Upper lobe of right lung (tissue), 1 donor: ENCODE measurements at regions not wholly inside any gene's neighbourhood (a gene's known extent, or its start where the extent isn't known, plus 50 kb on each side); places are given as distances from the start of the nearest gene placed in this dataset.

ENCODE experiments used
- ATAC-seq: fragments of 200-7000 bp; cut with Tn5 transposase; one replicate; pipeline ENCODE4 v1.9.1; 2020; ENCODE audit warnings: mild to moderate bottlenecking, moderate library complexity
- DNase-seq: peaks from one replicate; pipeline ENCODE4 v3.0.0-alpha.2; 2020
- H3K27ac ChIP-seq: fragments of 200-600 bp; one replicate; pipeline ENCODE4 v1.8.0; 2022
- H3K27me3 ChIP-seq: fragments of 200-600 bp; one replicate; pipeline ENCODE4 v1.8.0; 2022; ENCODE audit warnings: mild to moderate bottlenecking
- H3K36me3 ChIP-seq: fragments of 200-600 bp; one replicate; pipeline ENCODE4 v1.8.0; 2022
- H3K4me1 ChIP-seq: fragments of 200-600 bp; one replicate; pipeline ENCODE4 v1.8.0; 2022
- H3K4me3 ChIP-seq: fragments of 200-600 bp; one replicate; pipeline ENCODE4 v1.8.0; 2022; ENCODE audit warnings: mild to moderate bottlenecking
- H3K9me3 ChIP-seq: fragments of 200-600 bp; one replicate; pipeline ENCODE4 v1.8.0; 2022
- intact Hi-C: fragments of 100-400 bp; cut with DNase I; formaldehyde crosslinking; loops from one replicate; pipeline ENCODE4 v1.11.0; 2022
- TF ChIP-seq, protein P1 (sequence below): fragments of 200-600 bp; IDR thresholded peaks from one replicate; pipeline ENCODE4 v1.8.0; 2022; ENCODE audit warnings: antibody characterized with exemption
- donor health status: DM: no; HTN: yes; CAD: no; lungs with severe emphysema.

DNA sequence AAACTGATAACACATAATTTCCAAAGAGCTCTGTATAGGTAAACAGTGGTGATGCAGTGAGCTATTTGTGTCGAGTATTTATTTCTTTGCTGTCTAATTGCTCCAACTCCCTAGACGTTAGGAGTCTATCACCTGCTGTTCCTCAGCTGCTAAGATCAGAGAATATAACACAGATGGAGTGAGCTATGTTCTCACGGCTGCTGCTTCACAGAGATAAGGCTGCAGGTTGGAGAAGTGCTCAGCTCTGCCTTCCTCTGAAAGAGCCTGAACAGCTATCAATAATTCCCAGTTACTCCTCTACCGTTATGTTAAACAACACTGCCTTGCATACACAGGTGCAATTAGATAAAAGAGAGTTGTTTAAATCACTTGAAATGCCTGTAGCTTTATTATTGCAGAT, 103.2 kb upstream of the MDGA2 start:
- intact Hi-C loops = no loop called here
- Histone ChIP-seq H3K4me3 (no peak overlapping the region), H3K36me3 (no peaks in the 10 kb centered on the region), H3K27ac (no peak overlapping the region), H3K4me1 (no peaks in the 10 kb centered on the region), H3K9me3 (no peaks in the 10 kb centered on the region), H3K27me3 (no peaks in the 10 kb centered on the region)
- TF ChIP-seq, protein P1, sequence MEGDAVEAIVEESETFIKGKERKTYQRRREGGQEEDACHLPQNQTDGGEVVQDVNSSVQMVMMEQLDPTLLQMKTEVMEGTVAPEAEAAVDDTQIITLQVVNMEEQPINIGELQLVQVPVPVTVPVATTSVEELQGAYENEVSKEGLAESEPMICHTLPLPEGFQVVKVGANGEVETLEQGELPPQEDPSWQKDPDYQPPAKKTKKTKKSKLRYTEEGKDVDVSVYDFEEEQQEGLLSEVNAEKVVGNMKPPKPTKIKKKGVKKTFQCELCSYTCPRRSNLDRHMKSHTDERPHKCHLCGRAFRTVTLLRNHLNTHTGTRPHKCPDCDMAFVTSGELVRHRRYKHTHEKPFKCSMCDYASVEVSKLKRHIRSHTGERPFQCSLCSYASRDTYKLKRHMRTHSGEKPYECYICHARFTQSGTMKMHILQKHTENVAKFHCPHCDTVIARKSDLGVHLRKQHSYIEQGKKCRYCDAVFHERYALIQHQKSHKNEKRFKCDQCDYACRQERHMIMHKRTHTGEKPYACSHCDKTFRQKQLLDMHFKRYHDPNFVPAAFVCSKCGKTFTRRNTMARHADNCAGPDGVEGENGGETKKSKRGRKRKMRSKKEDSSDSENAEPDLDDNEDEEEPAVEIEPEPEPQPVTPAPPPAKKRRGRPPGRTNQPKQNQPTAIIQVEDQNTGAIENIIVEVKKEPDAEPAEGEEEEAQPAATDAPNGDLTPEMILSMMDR = no peak
- DNase-seq (no peak), ATAC-seq (no peak)

DNA sequence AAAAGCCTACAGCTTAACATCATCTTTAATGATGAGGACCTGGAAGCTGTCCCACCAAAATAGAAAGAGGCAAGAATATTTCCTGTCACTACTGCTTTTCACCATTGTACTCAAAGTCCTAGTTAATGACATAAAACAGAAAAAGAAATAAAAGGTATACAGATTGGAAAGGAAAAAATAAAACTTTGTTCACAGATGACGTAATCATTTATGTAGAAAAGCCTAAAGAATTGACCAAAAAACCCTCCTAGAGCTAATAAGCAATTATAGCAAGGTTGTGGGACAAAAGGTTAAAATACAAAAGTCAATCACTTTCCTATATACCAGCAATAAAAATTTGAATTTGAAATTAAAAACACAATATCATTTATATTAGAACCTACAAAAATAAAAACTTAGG, 97.2 kb upstream of the MDGA2 start:
- Histone ChIP-seq H3K27ac (no peak overlapping the region), H3K36me3 (no peaks in the 10 kb centered on the region), H3K4me1 (no peaks in the 10 kb centered on the region), H3K4me3 (no peak overlapping the region), H3K9me3 (no peaks in the 10 kb centered on the region), H3K27me3 (no peaks in the 10 kb centered on the region)
- no peak for DNase-seq
- TF ChIP-seq, protein P1 = no peak
- intact Hi-C loops = no loop called here
- ATAC-seq = no peak

DNA sequence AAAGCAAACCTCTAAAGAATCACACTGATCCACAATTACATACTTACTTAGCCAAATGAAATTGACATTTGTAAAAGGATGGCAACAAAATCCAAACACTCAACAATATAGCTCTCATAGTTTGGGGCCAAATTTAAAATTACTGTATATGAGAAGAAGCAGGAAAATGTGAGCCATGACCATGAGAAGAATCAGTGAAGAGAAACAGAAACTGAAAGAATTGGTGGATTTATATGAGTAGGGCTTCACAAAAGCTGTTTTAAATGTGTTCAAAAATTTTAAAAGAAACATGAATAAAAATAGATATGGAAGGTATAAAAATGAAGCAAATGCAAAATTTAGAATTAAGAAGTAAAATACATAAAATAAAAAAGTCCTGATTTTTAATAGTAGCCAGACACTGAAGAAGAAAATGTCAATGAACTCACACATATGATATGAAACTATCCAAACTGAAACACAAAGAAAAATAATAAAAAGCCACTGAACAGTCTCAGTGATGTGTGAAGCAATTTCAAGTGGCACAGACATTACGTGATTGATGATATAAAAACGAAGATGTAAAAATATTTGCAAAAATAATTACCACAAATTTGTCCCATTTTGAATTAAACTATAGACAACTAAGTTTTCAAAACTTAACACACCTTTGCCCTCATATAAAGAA, 87.9 kb upstream of the MDGA2 start:
- no peak for DNase-seq

DNA sequence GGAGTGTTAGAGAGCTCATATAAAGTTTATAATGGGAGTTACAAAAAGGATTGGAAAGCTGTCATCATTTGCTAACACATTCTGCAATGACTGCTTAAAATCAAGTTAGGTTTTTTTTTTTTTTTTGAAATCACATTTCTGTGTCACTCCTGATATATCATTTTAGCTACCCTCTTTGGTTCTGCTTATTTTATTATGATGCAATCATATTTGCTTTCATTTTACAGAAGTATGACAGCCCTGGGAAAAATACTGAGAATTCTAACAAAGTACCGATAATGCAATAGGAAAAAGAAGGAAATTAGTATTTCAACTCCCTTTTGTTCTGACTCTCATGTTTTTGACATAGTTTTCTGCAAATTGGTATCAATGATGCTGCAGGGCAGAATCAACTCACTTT, 71.6 kb upstream of the MDGA2 start:
- H3K4me1 ChIP-seq = no peaks in the 10 kb centered on the region
- no peak overlapping the region for H3K4me3 ChIP-seq
- TF ChIP-seq, protein P1 = no peak
- DNase-seq = no peak
- intact Hi-C loops = no loop called here
- no peaks in the 10 kb centered on the region for H3K36me3 ChIP-seq
- no peak for ATAC-seq
- no peaks in the 10 kb centered on the region for H3K27me3 ChIP-seq
- no peaks in the 10 kb centered on the region for H3K9me3 ChIP-seq
- H3K27ac ChIP-seq = no peak overlapping the region

More for the DNA sequence above, 87.9 kb upstream of the MDGA2 start:
- Histone ChIP-seq H3K27ac (no peak overlapping the region), H3K9me3 (no peaks in the 10 kb centered on the region), H3K36me3 (no peaks in the 10 kb centered on the region), H3K4me1 (no peaks in the 10 kb centered on the region), H3K4me3 (no peak overlapping the region), H3K27me3 (no peaks in the 10 kb centered on the region)
- intact Hi-C loops = no loop called here
- TF ChIP-seq, protein P1 = no peak
- no peak for ATAC-seq

DNA sequence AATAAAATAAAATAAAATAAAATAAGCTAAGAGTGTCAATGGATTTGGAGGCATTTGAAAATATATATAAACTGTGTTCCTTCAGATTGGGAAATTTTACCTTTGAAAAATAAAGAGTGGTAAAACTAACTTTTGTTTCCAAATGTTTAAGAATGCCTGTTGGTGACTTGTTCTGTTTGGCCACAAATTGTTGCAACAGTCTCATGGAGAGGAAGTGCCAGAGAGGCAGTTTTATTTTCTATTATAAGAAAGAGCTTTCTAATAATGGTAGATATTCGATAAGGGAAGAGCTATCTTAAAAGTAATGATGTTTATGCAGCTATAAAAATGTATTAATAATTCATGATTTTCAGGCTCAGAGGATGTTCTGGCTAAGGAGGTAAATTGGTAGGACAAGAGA, 68.8 kb upstream of the MDGA2 start:
- TF ChIP-seq, protein P1 = no peak
- Histone ChIP-seq H3K27me3 (no peaks in the 10 kb centered on the region), H3K4me3 (no peak overlapping the region), H3K4me1 (no peaks in the 10 kb centered on the region), H3K36me3 (no peaks in the 10 kb centered on the region), H3K27ac (no peak overlapping the region), H3K9me3 (no peaks in the 10 kb centered on the region)
- ATAC-seq (no peak), DNase-seq (no peak)
- intact Hi-C loops = no loop called here

DNA sequence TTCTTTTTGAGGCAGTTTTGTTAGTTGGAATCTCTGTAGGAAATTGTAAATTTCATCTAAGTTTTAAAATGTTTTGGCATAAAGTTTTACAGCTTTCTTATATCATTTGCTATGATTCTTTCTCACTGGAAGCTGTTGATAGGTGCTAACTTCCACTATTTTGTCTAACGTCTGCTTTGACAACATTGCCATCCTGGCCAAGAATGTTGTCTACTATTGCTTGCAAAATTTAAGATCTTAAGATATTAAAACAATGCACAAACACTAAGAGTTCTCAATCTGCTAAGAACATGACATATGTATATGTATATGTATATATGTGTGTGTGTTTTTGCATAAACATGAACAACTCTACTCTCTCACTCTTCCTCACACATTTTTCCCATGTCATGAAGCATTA, 64.1 kb upstream of the MDGA2 start:
- H3K27me3 ChIP-seq = no peaks in the 10 kb centered on the region
- DNase-seq = no peak
- no peaks in the 10 kb centered on the region for H3K36me3 ChIP-seq
- ATAC-seq = no peak
- intact Hi-C loops = no loop called here
- no peaks in the 10 kb centered on the region for H3K4me1 ChIP-seq
- H3K27ac ChIP-seq = no peak overlapping the region
- no peaks in the 10 kb centered on the region for H3K9me3 ChIP-seq
- no peak overlapping the region for H3K4me3 ChIP-seq
- TF ChIP-seq, protein P1 = no peak
